Calu3 (cell line): ENCODE measurements at regions not wholly inside any gene's neighbourhood (a gene's known extent, or its start where the extent isn't known, plus 50 kb on each side); places are given as distances from the start of the nearest gene placed in this dataset.

Experiments
- BruUV-seq: library from RNA; stranded (reverse); fragments of 400-500 nt; replicated peaks from 2 replicates; lab custom pipeline; 2021; lab: Mats Ljungman, UMichigan
- CTCF ChIA-PET: fragments of 300-600 bp; sonication (Branson Sonifier 250); formaldehyde crosslinking; loops from one replicate; lab custom pipeline; 2022; ENCODE audit warnings: antibody characterized with exemption; lab: Charles Lee
- DNase-seq: peaks from one replicate; pipeline ENCODE4 v3.0.0; 2022
- H3K27ac Mint-ChIP-seq: one replicate; pipeline ENCODE4 v1.8.0; 2022; ENCODE audit warnings: mixed read lengths; ENCODE audit not compliant: unreplicated experiment
- H3K27me3 Mint-ChIP-seq: one replicate; pipeline ENCODE4 v1.8.0; 2022; ENCODE audit warnings: mixed read lengths; ENCODE audit not compliant: unreplicated experiment
- H3K36me3 Mint-ChIP-seq: one replicate; pipeline ENCODE4 v1.8.0; 2022; ENCODE audit warnings: mild to moderate bottlenecking, moderate library complexity, mixed read lengths; ENCODE audit not compliant: insufficient read depth, unreplicated experiment
- H3K4me1 Mint-ChIP-seq: one replicate; pipeline ENCODE4 v1.8.0; 2022; ENCODE audit warnings: mild to moderate bottlenecking, low read depth, mixed read lengths; ENCODE audit not compliant: unreplicated experiment
- H3K4me3 Mint-ChIP-seq: one replicate; pipeline ENCODE4 v1.8.0; 2022; ENCODE audit warnings: mild to moderate bottlenecking, low read depth, moderate library complexity, mixed read lengths; ENCODE audit not compliant: unreplicated experiment
- H3K9me3 Mint-ChIP-seq: one replicate; pipeline ENCODE4 v1.8.0; 2022; ENCODE audit warnings: low read depth, mixed read lengths; ENCODE audit not compliant: unreplicated experiment
- CTCF ChIP-seq: fragments of 200-600 bp; IDR thresholded peaks from one replicate; pipeline ENCODE4 v1.8.0; 2022; ENCODE audit warnings: antibody characterized with exemption; ENCODE audit not compliant: unreplicated experiment
- intact Hi-C: fragments of 100-400 bp; cut with micrococcal nuclease; formaldehyde crosslinking; loops from one replicate; pipeline ENCODE4 v1.10.0; 2022; ENCODE audit not compliant: unreplicated experiment

GRCh38 chr5:164553851-164554250, 1048.4 kb downstream of the MAT2B start:
- DNase-seq = no peak
- Mint-ChIP-seq H3K4me3 (no peak overlapping the region), H3K27ac (no peak overlapping the region), H3K36me3 (no peaks in the 10 kb centered on the region), H3K9me3 (peaks cover 7% of the 10 kb centered on the region), H3K4me1 (no peaks in the 10 kb centered on the region), H3K27me3 (no peaks in the 10 kb centered on the region)
- no peak for TF ChIP-seq CTCF
- CTCF ChIA-PET = interaction anchor here (1.6 kb wide), 1 partner anchor 20 kb away, joined by 3 read pairs; no protein-coding TSS in a partner anchor
- intact Hi-C loops = no loop called here
- no TSS peak for BruUV-seq

- Mint-ChIP-seq H3K9me3 (peaks cover 5% of the 10 kb centered on the region), H3K4me3 (no peak overlapping the region), H3K27ac (no peak overlapping the region), H3K36me3 (no peaks in the 10 kb centered on the region), H3K4me1 (no peaks in the 10 kb centered on the region), H3K27me3 (no peaks in the 10 kb centered on the region)
- intact Hi-C loops = no loop called here
- no peak for TF ChIP-seq CTCF
- no peak for DNase-seq
- BruUV-seq = no TSS peak
- CTCF ChIA-PET = no interaction called here
These were observed 1050.4 kb downstream of the MAT2B start for GRCh38 chr5:164555809-164556208.

- H3K4me3 Mint-ChIP-seq = no peak overlapping the region
- CTCF ChIA-PET = no interaction called here
- TF ChIP-seq CTCF = no peak
- no peak for DNase-seq
- intact Hi-C loops = no loop called here
- H3K4me1 Mint-ChIP-seq = no peaks in the 10 kb centered on the region
- no TSS peak for BruUV-seq
- H3K27ac Mint-ChIP-seq = no peak overlapping the region
- H3K27me3 Mint-ChIP-seq = no peaks in the 10 kb centered on the region
- H3K9me3 Mint-ChIP-seq = peaks cover 3% of the 10 kb centered on the region
- H3K36me3 Mint-ChIP-seq = no peaks in the 10 kb centered on the region
These were observed 1054.8 kb downstream of the MAT2B start for GRCh38 chr5:164560216-164560615.

GRCh38 chr5:164561933-164562872, 1056.8 kb downstream of the MAT2B start:
- Mint-ChIP-seq H3K27ac (no peak overlapping the region), H3K36me3 (no peaks in the 10 kb centered on the region), H3K4me3 (no peak overlapping the region), H3K9me3 (no peaks in the 10 kb centered on the region), H3K4me1 (no peaks in the 10 kb centered on the region), H3K27me3 (no peaks in the 10 kb centered on the region)
- no peak for TF ChIP-seq CTCF
- DNase-seq = no peak
- CTCF ChIA-PET = no interaction called here
- intact Hi-C loops = no loop called here
- no TSS peak for BruUV-seq
